ENCODE measurements at regions not wholly inside any gene's neighbourhood (a gene's known extent, or its start where the extent isn't known, plus 50 kb on each side); places are given as distances from the start of the nearest gene placed in this dataset.

GRCh38 chr4:8682725-8683124, 90.2 kb downstream of the CPZ start:
- TF ChIP-seq POLR2A (IDR thresholded peaks at IDR 0.05) (no peak), CTCF (IDR thresholded peaks at IDR 0.05 in 4 of 5, conservative IDR thresholded peaks at IDR 0.05 in 1 of 5) (no peak)
- no peak overlapping the region for H3K4me3 ChIP-seq
- no peaks in the 10 kb centered on the region for H3K36me3 ChIP-seq
- H3K27ac ChIP-seq: no peak overlapping the region
- H3K9me3 ChIP-seq: no peaks in the 10 kb centered on the region
- intact Hi-C loops (cut with DNase I; ENCODE audit: low total_unique reads): no loop called here
- no peaks in the 10 kb centered on the region for H3K4me1 ChIP-seq
- peaks cover 3 to 4% (median 3%) of the 10 kb centered on the region in 3 donors for H3K27me3 ChIP-seq
- ATAC-seq (no peak), DNase-seq (no peak)
- in situ Hi-C loops (cut with MboI; ENCODE audit: low sequenced_read_pairs in 4 of 4): no loop called here

- ATAC-seq (no peak), DNase-seq (no peak)
- TF ChIP-seq CTCF (IDR thresholded peaks at IDR 0.05 in 4 of 5, conservative IDR thresholded peaks at IDR 0.05 in 1 of 5) (no peak), POLR2A (IDR thresholded peaks at IDR 0.05) (no peak)
- in situ Hi-C loops (cut with MboI; ENCODE audit: low sequenced_read_pairs in 4 of 4): no loop called here
- Histone ChIP-seq H3K27ac (no peak overlapping the region), H3K27me3 (peaks cover 0 to under 1% (median 0%) of the 10 kb centered on the region in 3 donors), H3K4me1 (no peaks in the 10 kb centered on the region), H3K4me3 (no peak overlapping the region), H3K9me3 (no peaks in the 10 kb centered on the region), H3K36me3 (no peaks in the 10 kb centered on the region)
- intact Hi-C loops (cut with DNase I; ENCODE audit: low total_unique reads): no loop called here
These were observed 89.7 kb downstream of the CPZ start for GRCh38 chr4:8682296-8682695.

GRCh38 chr4:8681391-8681790, 88.8 kb downstream of the CPZ start:
- DNase-seq (no peak), ATAC-seq (no peak)
- Histone ChIP-seq H3K36me3 (no peaks in the 10 kb centered on the region), H3K9me3 (no peaks in the 10 kb centered on the region), H3K27ac (no peak overlapping the region), H3K27me3 (no peaks in the 10 kb centered on the region), H3K4me1 (no peaks in the 10 kb centered on the region), H3K4me3 (no peak overlapping the region)
- intact Hi-C loops (cut with DNase I; ENCODE audit: low total_unique reads): no loop called here
- in situ Hi-C loops (cut with MboI; ENCODE audit: low sequenced_read_pairs in 4 of 4): no loop called here
- TF ChIP-seq CTCF (IDR thresholded peaks at IDR 0.05 in 4 of 5, conservative IDR thresholded peaks at IDR 0.05 in 1 of 5): no peak
- no peak for TF ChIP-seq POLR2A (IDR thresholded peaks at IDR 0.05)

- DNase-seq (no peak), ATAC-seq (no peak)
- no peaks in the 10 kb centered on the region for H3K9me3 ChIP-seq
- intact Hi-C loops (cut with DNase I; ENCODE audit: low total_unique reads): no loop called here
- H3K4me1 ChIP-seq: no peaks in the 10 kb centered on the region
- in situ Hi-C loops (cut with MboI; ENCODE audit: low sequenced_read_pairs in 4 of 4): no loop called here
- no peak overlapping the region for H3K27ac ChIP-seq
- no peaks in the 10 kb centered on the region for H3K27me3 ChIP-seq
- no peak overlapping the region for H3K4me3 ChIP-seq
- TF ChIP-seq POLR2A (IDR thresholded peaks at IDR 0.05) (no peak), CTCF (IDR thresholded peaks at IDR 0.05 in 4 of 5, conservative IDR thresholded peaks at IDR 0.05 in 1 of 5) (no peak)
- no peaks in the 10 kb centered on the region for H3K36me3 ChIP-seq
These were observed 86.5 kb downstream of the CPZ start for GRCh38 chr4:8679032-8679431.

GRCh38 chr4:8676676-8677075, 84.1 kb downstream of the CPZ start:
- in situ Hi-C loops (cut with MboI; ENCODE audit: low sequenced_read_pairs in 4 of 4) (no loop called here), intact Hi-C loops (cut with DNase I; ENCODE audit: low total_unique reads) (no loop called here)
- H3K9me3 ChIP-seq: no peaks in the 10 kb centered on the region
- H3K4me3 ChIP-seq: no peak overlapping the region
- H3K4me1 ChIP-seq: no peaks in the 10 kb centered on the region
- DNase-seq (no peak), ATAC-seq (no peak)
- no peak for TF ChIP-seq POLR2A (IDR thresholded peaks at IDR 0.05)
- no peak for TF ChIP-seq CTCF (IDR thresholded peaks at IDR 0.05 in 4 of 5, conservative IDR thresholded peaks at IDR 0.05 in 1 of 5)
- no peak overlapping the region for H3K27ac ChIP-seq
- no peaks in the 10 kb centered on the region for H3K27me3 ChIP-seq
- no peaks in the 10 kb centered on the region for H3K36me3 ChIP-seq

Data from gastrocnemius medialis (tissue), 4 donors.